ENCODE measurements at regions not wholly inside any gene's neighbourhood (a gene's known extent, or its start where the extent isn't known, plus 50 kb on each side); places are given as distances from the start of the nearest gene placed in this dataset.

- Histone ChIP-seq H3K27ac (ENCODE audit: low read depth, low read length) (no peak overlapping the region), H3K23me2 (ENCODE audit: low read depth, low read length) (no peaks in the 10 kb centered on the region), H2AK5ac (ENCODE audit: low read depth, low read length) (no peak overlapping the region), H2BK5ac (ENCODE audit: low read depth, low read length) (no peak overlapping the region), H3K23ac (ENCODE audit: insufficient read length) (no peak overlapping the region), H2AFZ (ENCODE audit: low read length) (no peak overlapping the region), H3K4me3 (ENCODE audit: extremely low read depth in 1 of 4, insufficient read depth in 2 of 4, low read depth in 3 of 4, low read length in 4 of 4) (no peak overlapping the region), H4K8ac (ENCODE audit: extremely low read depth, insufficient read depth, low read length) (no peak overlapping the region), H3K18ac (ENCODE audit: extremely low read depth, low read length) (no peak overlapping the region), H3K79me1 (ENCODE audit: low read depth, low read length) (no peaks in the 10 kb centered on the region), H2BK15ac (ENCODE audit: low read length) (no peak overlapping the region), H2BK20ac (ENCODE audit: low read length) (no peak overlapping the region), H3K56ac (replicated peaks; ENCODE audit: insufficient read length, low read depth, low read length) (no peak overlapping the region), H3K9me3 (ENCODE audit: insufficient read depth in 2 of 2, low read depth in 1 of 2, low read length in 1 of 2) (no peaks in the 10 kb centered on the region), H2BK120ac (replicated peaks; ENCODE audit: low read depth, low read length) (no peak overlapping the region), H4K20me1 (replicated peaks in 1 of 2; ENCODE audit: control insufficient read depth in 1 of 2, insufficient read depth in 2 of 2, low read length in 2 of 2) (no peaks in the 10 kb centered on the region), H3K4ac (replicated peaks; ENCODE audit: insufficient read length, low read depth, low read length) (no peak overlapping the region), H3K27me3 (replicated peaks in 1 of 4; ENCODE audit: control insufficient read depth in 3 of 4, extremely low read depth in 1 of 4, insufficient read depth in 3 of 4, low read length in 3 of 4) (no peaks in the 10 kb centered on the region), H3K9ac (replicated peaks in 1 of 4; ENCODE audit: extremely low read depth in 1 of 4, low read depth in 3 of 4, low read length in 3 of 4) (no peak overlapping the region), H2BK12ac (ENCODE audit: low read depth, low read length) (no peak overlapping the region), H3K4me2 (ENCODE audit: insufficient read depth in 1 of 2, low read depth in 2 of 2, low read length in 2 of 2) (no peak overlapping the region), H3K79me2 (ENCODE audit: control insufficient read depth in 1 of 2, insufficient read depth in 2 of 2, low read length in 2 of 2) (no peaks in the 10 kb centered on the region), H3K4me1 (replicated peaks in 1 of 4; ENCODE audit: control insufficient read depth in 3 of 4, insufficient read depth in 4 of 4, low read length in 3 of 4) (no peaks in the 10 kb centered on the region), H4K5ac (ENCODE audit: insufficient read length, low read depth, low read length) (no peak overlapping the region), H4K91ac (replicated peaks; ENCODE audit: insufficient read length, low read length) (no peak overlapping the region), H3K14ac (ENCODE audit: insufficient read length) (no peak overlapping the region), H3K36me3 (ENCODE audit: control insufficient read depth in 2 of 4, insufficient read depth in 4 of 4, low read length in 3 of 4) (no peaks in the 10 kb centered on the region)
- 92% methylated on average over 10 of the region's 10 CpGs; no CpG with 5 or more reads in 1 of the 2 experiments for whole genome bisulfite sequencing, 2 experiments (ENCODE audit: extremely low coverage in 1 of 2, insufficient coverage in 1 of 2, insufficient read length in 1 of 2, insufficient replicate concordance in 2 of 2, low coverage in 1 of 2, low lambda C conversion rate in 2 of 2, missing lambda C conversion rate in 1 of 2)
- POLR2A ChIA-PET (ENCODE audit: partially characterized antibody), result no interaction called here
- DNase-seq (ENCODE audit: low read depth in 1 of 2, low spot score in 2 of 2) (no peak), FAIRE-seq (no peak)
- TF ChIP-seq KDM5A (IDR thresholded peaks at IDR 0.05; ENCODE audit: low read length) (no peak), RBBP5 (IDR thresholded peaks at IDR 0.05; ENCODE audit: borderline replicate concordance, low read depth, low read length) (no peak)
- CTCF ChIA-PET (ENCODE audit: partially characterized antibody), result interaction anchor here (1.5 kb wide), 1 partner anchor 9 kb away, joined by 4 read pairs; no protein-coding TSS in a partner anchor
Observed at GRCh38 chr2:59385971-59386370, 1144.8 kb upstream of the FANCL start.
